PC-9 (cell line): ENCODE measurements at regions not wholly inside any gene's neighbourhood (a gene's known extent, or its start where the extent isn't known, plus 50 kb on each side); places are given as distances from the start of the nearest gene placed in this dataset.

Experiments
- EZH2 ChIP-seq: fragments of 200-600 bp; sonication (generic); IDR thresholded peaks from 2 replicates; pipeline ENCODE4 v1.8.0; 2017; ENCODE audit warnings: antibody characterized with exemption, low read depth
- TF ChIP-seq, protein P1 (sequence below): fragments of 200-600 bp; sonication (generic); conservative IDR thresholded peaks from 2 replicates; pipeline ENCODE4 v1.6.1; 2017; ENCODE audit warnings: mixed run types, antibody characterized with exemption, mild to moderate bottlenecking, moderate library complexity

DNA sequence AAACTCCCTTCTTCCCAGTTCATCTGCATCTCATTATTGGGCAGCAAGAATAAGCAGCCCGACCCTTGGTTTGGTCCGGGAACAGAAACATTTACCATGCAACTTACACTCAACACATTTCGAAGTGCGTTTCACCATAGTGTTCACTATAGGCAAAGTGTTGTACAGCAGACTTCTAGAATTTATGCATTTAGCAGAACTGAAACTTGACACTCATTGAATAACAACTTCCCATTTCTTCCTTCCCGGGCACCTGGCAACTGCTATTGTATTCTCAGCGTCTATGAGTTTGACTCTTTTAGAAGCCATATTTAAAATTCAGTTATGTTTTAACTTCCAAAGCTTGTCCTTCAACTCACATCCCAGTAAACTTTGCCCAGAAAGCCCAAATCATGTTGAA lies 840.6 kb downstream of the NLGN4X start:
- TF ChIP-seq, protein P1, sequence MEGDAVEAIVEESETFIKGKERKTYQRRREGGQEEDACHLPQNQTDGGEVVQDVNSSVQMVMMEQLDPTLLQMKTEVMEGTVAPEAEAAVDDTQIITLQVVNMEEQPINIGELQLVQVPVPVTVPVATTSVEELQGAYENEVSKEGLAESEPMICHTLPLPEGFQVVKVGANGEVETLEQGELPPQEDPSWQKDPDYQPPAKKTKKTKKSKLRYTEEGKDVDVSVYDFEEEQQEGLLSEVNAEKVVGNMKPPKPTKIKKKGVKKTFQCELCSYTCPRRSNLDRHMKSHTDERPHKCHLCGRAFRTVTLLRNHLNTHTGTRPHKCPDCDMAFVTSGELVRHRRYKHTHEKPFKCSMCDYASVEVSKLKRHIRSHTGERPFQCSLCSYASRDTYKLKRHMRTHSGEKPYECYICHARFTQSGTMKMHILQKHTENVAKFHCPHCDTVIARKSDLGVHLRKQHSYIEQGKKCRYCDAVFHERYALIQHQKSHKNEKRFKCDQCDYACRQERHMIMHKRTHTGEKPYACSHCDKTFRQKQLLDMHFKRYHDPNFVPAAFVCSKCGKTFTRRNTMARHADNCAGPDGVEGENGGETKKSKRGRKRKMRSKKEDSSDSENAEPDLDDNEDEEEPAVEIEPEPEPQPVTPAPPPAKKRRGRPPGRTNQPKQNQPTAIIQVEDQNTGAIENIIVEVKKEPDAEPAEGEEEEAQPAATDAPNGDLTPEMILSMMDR: no peak
- TF ChIP-seq EZH2: no peak
